Lung (tissue), 11 donors: ENCODE measurements at regions not wholly inside any gene's neighbourhood (a gene's known extent, or its start where the extent isn't known, plus 50 kb on each side); places are given as distances from the start of the nearest gene placed in this dataset.

Experiments used
- ATAC-seq: fragments of 200-7000 bp; cut with Tn5 transposase; one replicate; pipeline ENCODE4 v1.9.1; 2020; ENCODE audit warnings: moderate number of reproducible peaks; ENCODE audit not compliant: insufficient read depth, low FRiP score
- DNase-seq, 3 donors: peaks; one replicate each; pipeline ENCODE4 v3.0.0-alpha.2; 2013 to 2017
- H3K27ac ChIP-seq, 2 donors: one replicate each; pipeline ENCODE4 v1.5.1; 2013; ENCODE audit warnings: mild to moderate bottlenecking in 2 of 2, moderate library complexity in 2 of 2, control low read depth in 1 of 2, inconsistent platforms in 1 of 2, low read depth in 1 of 2, low read length in 1 of 2
- H3K27me3 ChIP-seq, 3 donors: one replicate each; pipeline ENCODE4 v1.5.1; 2013; ENCODE audit warnings: low read length in 2 of 3; ENCODE audit not compliant: control insufficient read depth in 3 of 3, insufficient read depth in 3 of 3
- H3K36me3 ChIP-seq, 4 donors: one replicate each; pipeline ENCODE4 v1.5.1; 2013; ENCODE audit warnings: low read length in 4 of 4, mild to moderate bottlenecking in 1 of 4, moderate library complexity in 1 of 4; ENCODE audit not compliant: control insufficient read depth in 4 of 4, insufficient read depth in 4 of 4
- H3K4me1 ChIP-seq, 5 donors: one replicate each; pipeline ENCODE4 v1.5.1; 2013; ENCODE audit warnings: low read length in 5 of 5, mild to moderate bottlenecking in 2 of 5, moderate library complexity in 1 of 5; ENCODE audit not compliant: control insufficient read depth in 5 of 5, insufficient read depth in 5 of 5
- H3K4me3 ChIP-seq: one replicate; pipeline ENCODE4 v1.5.1; 2013; ENCODE audit warnings: mild to moderate bottlenecking, control low read depth, moderate library complexity
- H3K9ac ChIP-seq, 2 donors: one replicate each; pipeline ENCODE4 v1.5.1; 2013; ENCODE audit warnings: low read length in 2 of 2, control low read depth in 1 of 2; ENCODE audit not compliant: insufficient read depth in 1 of 2
- H3K9me3 ChIP-seq, 4 donors: one replicate each; pipeline ENCODE4 v1.5.1; 2013; ENCODE audit warnings: low read length in 3 of 4, mild to moderate bottlenecking in 1 of 4, moderate library complexity in 1 of 4; ENCODE audit not compliant: control insufficient read depth in 4 of 4, insufficient read depth in 3 of 4
- CTCF ChIP-seq: IDR thresholded peaks from 2 replicates; pipeline ENCODE4 v1.5.1; 2012; ENCODE audit warnings: mild to moderate bottlenecking; ENCODE audit errors: control extremely low read depth, extremely low read depth
- WGBS, 2 donors: extraction: QIAGEN DNeasy Blood & Tissue Kit; methylation state at CpG; one replicate each; pipeline ENCODE4 v1.1.7; 2013; 5-methylcytosine and 5-hydroxymethylcytosine counted together
- donor health status: control.
- donor health status: control.
- donor health status: Bipolar disorder and iron deficiency.
- donor health status: healthy.
- donor health status: DM: yes; HTN: yes; CAD: no.

DNA sequence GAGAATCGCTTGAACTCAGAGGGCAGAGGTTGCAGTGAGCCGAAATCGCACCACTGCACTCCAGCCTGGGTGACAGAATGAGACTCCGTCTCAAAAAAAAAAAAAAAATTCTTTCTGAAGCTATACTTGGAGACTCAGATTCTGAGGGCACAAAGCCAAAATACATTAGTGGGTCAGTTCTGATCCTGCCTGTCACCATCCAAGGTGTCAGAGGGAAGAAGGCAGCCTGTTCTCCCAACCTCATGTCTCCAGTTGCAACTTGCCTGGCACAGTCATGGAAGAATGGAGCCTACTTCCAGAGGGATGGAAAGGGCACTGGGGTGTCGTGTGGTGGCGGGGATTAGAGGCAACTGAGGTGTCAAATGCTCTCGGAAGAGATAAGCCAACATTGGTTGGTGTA lies 104.8 kb upstream of the GATA6 start:
- Histone ChIP-seq H3K36me3 (no peaks in the 10 kb centered on the region), H3K27me3 (no peaks in the 10 kb centered on the region), H3K27ac (no peak overlapping the region), H3K4me3 (no peak overlapping the region), H3K9ac (no peak overlapping the region), H3K9me3 (peaks cover 0 to 6% (median 0%) of the 10 kb centered on the region in 4 donors), H3K4me1 (peaks cover 0 to 12% (median 0%) of the 10 kb centered on the region in 5 donors)
- ATAC-seq: no peak
- TF ChIP-seq CTCF: no peak
- 73 to 79% methylated on average over 6 to 7 of the region's 7 CpGs for WGBS, 2 donors
- peak; percentile 62 to 81 (median 77) for DNase-seq

- no peak overlapping the region for H3K27ac ChIP-seq
- 69 to 70% methylated on average over 5 of the region's 5 CpGs for whole genome bisulfite sequencing, 2 donors
- TF ChIP-seq CTCF: no peak
- H3K4me1 ChIP-seq: peaks cover 0 to 10% (median 0%) of the 10 kb centered on the region in 5 donors
- no peak for ATAC-seq
- H3K27me3 ChIP-seq: no peaks in the 10 kb centered on the region
- no peak overlapping the region for H3K9ac ChIP-seq
- H3K4me3 ChIP-seq: no peak overlapping the region
- H3K9me3 ChIP-seq: peaks cover 0 to 9% (median 0%) of the 10 kb centered on the region in 4 donors
- peak in 1 of 3 donors; percentile 40 for DNase-seq
- no peaks in the 10 kb centered on the region for H3K36me3 ChIP-seq
Measured at GRCh38 chr18:22065311-22065710, 104.1 kb upstream of the GATA6 start.

- no peak overlapping the region for H3K9ac ChIP-seq
- TF ChIP-seq CTCF: no peak
- H3K4me3 ChIP-seq: no peak overlapping the region
- peaks cover 0 to 9% (median 0%) of the 10 kb centered on the region in 4 donors for H3K9me3 ChIP-seq
- H3K27ac ChIP-seq: no peak overlapping the region
- DNase-seq (no peak), ATAC-seq (no peak)
- no peaks in the 10 kb centered on the region for H3K27me3 ChIP-seq
- H3K4me1 ChIP-seq: peaks cover 0 to 5% (median 0%) of the 10 kb centered on the region in 5 donors
- WGBS, 2 donors: 94 to 96% methylated on average over 9 of the region's 9 CpGs
- no peaks in the 10 kb centered on the region for H3K36me3 ChIP-seq
Measured at GRCh38 chr18:22066083-22066485, 103.3 kb upstream of the GATA6 start.

GRCh38 chr18:22067109-22067508 lies 102.3 kb upstream of the GATA6 start:
- ATAC-seq (no peak), DNase-seq (no peak)
- Histone ChIP-seq H3K27me3 (no peaks in the 10 kb centered on the region), H3K27ac (no peak overlapping the region), H3K4me1 (peaks cover 0 to 4% (median 0%) of the 10 kb centered on the region in 5 donors), H3K9ac (no peak overlapping the region), H3K36me3 (no peaks in the 10 kb centered on the region), H3K4me3 (no peak overlapping the region), H3K9me3 (peaks cover 0 to 9% (median 0%) of the 10 kb centered on the region in 4 donors)
- TF ChIP-seq CTCF: no peak
- 90 to 93% methylated on average over 2 of the region's 2 CpGs for WGBS, 2 donors
